HepG2 (cell line): ENCODE measurements at regions not wholly inside any gene's neighbourhood (a gene's known extent, or its start where the extent isn't known, plus 50 kb on each side); places are given as distances from the start of the nearest gene placed in this dataset.

Experiments used
- ATAC-seq: fragments of 200-7000 bp; cut with Tn5 transposase; 3 replicates; pipeline ENCODE4 v1.9.1; 2020; ENCODE audit warnings: mild to moderate bottlenecking, moderate library complexity
- BruUV-seq: library from RNA; stranded (reverse); fragments of 400-500 nt; replicated peaks from 2 replicates; lab custom pipeline; 2021; lab: Mats Ljungman, UMichigan
- CTCF ChIA-PET: fragments of 300-600 bp; formaldehyde crosslinking; extraction: SDS; loops from one replicate; lab custom pipeline; 2021; ENCODE audit warnings: low total read pairs, inconsistent platforms, low intra/inter-chr PET ratio; lab: Yijun Ruan, JAX
- POLR2A ChIA-PET: fragments of 350-600 bp; sonication (Branson Sonifier 250); formaldehyde crosslinking; loops from one replicate; lab custom pipeline; 2020; ENCODE audit warnings: antibody characterized with exemption, inconsistent platforms; lab: Yijun Ruan, JAX
- DNase-seq: peaks from one replicate; pipeline ENCODE4 v3.0.0-alpha.2; 2015; ENCODE audit warnings: low spot score
- FAIRE-seq: peaks from 3 replicates; lab custom pipeline; 2011; peaks lifted over from hg19 to GRCh38; lab: Jason Lieb, UNC
- H2AFZ ChIP-seq: one replicate; pipeline ENCODE4 v1.6.1; 2011; ENCODE audit warnings: low read length, inconsistent platforms
- H3K27ac ChIP-seq: fragments of 300-600 bp; 3 replicates; pipeline ENCODE4 v1.8.0; 2011; ENCODE audit warnings: mixed run types, mild to moderate bottlenecking, mixed read lengths, low read length, inconsistent platforms; ENCODE audit not compliant: insufficient read depth; ENCODE audit errors: extremely low read length
- H3K27me3 ChIP-seq, 2 experiments: fragments of 200-600 bp in 1 of 2; 2 replicates in 1 of 2; 3 replicates in 1 of 2; pipeline versions ENCODE4 v1.6.0 to v1.8.0; 2011; ENCODE audit warnings: low read length in 2 of 2, mild to moderate bottlenecking in 2 of 2, moderate library complexity in 2 of 2, inconsistent platforms in 1 of 2; ENCODE audit not compliant: insufficient read depth in 2 of 2, control insufficient read depth in 1 of 2
- H3K36me3 ChIP-seq, 2 experiments: fragments of 200-600 bp in 1 of 2; replicated peaks in 1 of 2; 2 replicates in 1 of 2; 3 replicates in 1 of 2; pipeline versions ENCODE4 v1.5.1 to v1.8.0; 2011; ENCODE audit warnings: low read length in 2 of 2, inconsistent platforms in 1 of 2; ENCODE audit not compliant: insufficient read depth in 2 of 2, control insufficient read depth in 1 of 2
- H3K4me1 ChIP-seq: 2 replicates; pipeline ENCODE4 v1.5.1; 2012; ENCODE audit warnings: low read length, inconsistent platforms; ENCODE audit not compliant: insufficient read depth
- H3K4me2 ChIP-seq: 2 replicates; pipeline ENCODE4 v1.6.0; 2011; ENCODE audit warnings: low read depth, low read length, inconsistent platforms
- H3K4me3 ChIP-seq, 3 experiments: fragments of 200-600 bp in 1 of 3; sonication (generic), shearing (Covaris generic) in 1 of 3; replicated peaks in 1 of 3; 2 replicates each; pipeline ENCODE4 v1.5.1; 2011 to 2016; ENCODE audit warnings: low read length in 3 of 3, inconsistent platforms in 2 of 3, low read depth in 2 of 3, mild to moderate bottlenecking in 2 of 3, control low read depth in 1 of 3, mixed read lengths in 1 of 3; ENCODE audit not compliant: insufficient read depth in 1 of 3
- H3K79me2 ChIP-seq: one replicate; pipeline ENCODE4 v1.6.1; 2011; ENCODE audit warnings: low read length, inconsistent platforms; ENCODE audit not compliant: insufficient read depth
- H3K9ac ChIP-seq: 2 replicates; pipeline ENCODE4 v1.6.0; 2011; ENCODE audit warnings: mild to moderate bottlenecking, low read depth, low read length, inconsistent platforms; ENCODE audit not compliant: insufficient read depth
- H3K9me3 ChIP-seq: 2 replicates; pipeline ENCODE4 v1.5.1; 2012; ENCODE audit warnings: mild to moderate bottlenecking, low read length
- H4K20me1 ChIP-seq: 2 replicates; pipeline ENCODE4 v1.6.0; 2011; ENCODE audit warnings: inconsistent platforms, mild to moderate bottlenecking, low read length, moderate library complexity; ENCODE audit not compliant: insufficient read depth
- PBX3 ChIP-seq: sonication (generic); formaldehyde crosslinking; IDR thresholded peaks from 2 replicates; pipeline ENCODE4 v1.8.1; 2023; ENCODE audit warnings: missing genetic modification reagents, inconsistent platforms, borderline replicate concordance
- RBM22 ChIP-seq: fragments of 200-400 bp; formaldehyde crosslinking; optimal IDR thresholded peaks from 2 replicates; pipeline ENCODE3; 2017; ENCODE audit warnings: mild to moderate bottlenecking, low read length, moderate library complexity
- SP1 ChIP-seq, 2 experiments: fragments of 450-650 bp in 1 of 2; sonication (generic) in 1 of 2; formaldehyde crosslinking in 1 of 2; IDR thresholded peaks; 2 replicates each; pipeline versions ENCODE4 v1.4.0 to v1.6.1; 2016 to 2020; ENCODE audit warnings: missing genetic modification reagents in 1 of 2
- ZBTB39 ChIP-seq: sonication (generic); formaldehyde crosslinking; IDR thresholded peaks from 2 replicates; pipeline ENCODE4 v1.5.0; 2020; ENCODE audit warnings: missing genetic modification reagents
- ZNF256 ChIP-seq: sonication (generic); formaldehyde crosslinking; conservative IDR thresholded peaks from 2 replicates; pipeline ENCODE4 v1.4.0; 2020; ENCODE audit warnings: missing genetic modification reagents
- ZNF337 ChIP-seq: sonication (generic); formaldehyde crosslinking; IDR thresholded peaks from 2 replicates; pipeline ENCODE4 v1.5.1; 2020; ENCODE audit warnings: missing genetic modification reagents, low read depth, mild to moderate bottlenecking, borderline replicate concordance
- ZNF44 ChIP-seq: sonication (generic); formaldehyde crosslinking; IDR thresholded peaks from 2 replicates; pipeline ENCODE4 v1.5.1; 2020; ENCODE audit warnings: mild to moderate bottlenecking, missing genetic modification reagents
- ZNF589 ChIP-seq: sonication (generic); formaldehyde crosslinking; conservative IDR thresholded peaks from 2 replicates; pipeline ENCODE4 v1.8.0; 2022; ENCODE audit warnings: mild to moderate bottlenecking, moderate library complexity, missing genetic modification reagents
- WGBS: methylation state at CpG from one replicate; pipeline ENCODE4 v1.1.6; 2017; ENCODE audit warnings: low lambda C conversion rate; 5-methylcytosine and 5-hydroxymethylcytosine counted together
- in situ Hi-C: cut with HindIII; loops from 2 replicates; pipeline ENCODE4 v1.10.0; 2017; ENCODE audit warnings: low pct_unique_long_range_greater_than_20kb; ENCODE audit not compliant: extremely low pct_ligation_motif_present
- intact Hi-C: fragments of 100-400 bp; cut with micrococcal nuclease; formaldehyde crosslinking; loops from one replicate; pipeline ENCODE4 v1.10.0; 2022; ENCODE audit not compliant: unreplicated experiment

- FAIRE-seq: no peak
- in situ Hi-C loops (no loop called here), intact Hi-C loops (no loop called here)
- Histone ChIP-seq H3K4me2 (no peak overlapping the region), H3K9ac (no peak overlapping the region), H3K79me2 (no peaks in the 10 kb centered on the region), H3K9me3 (no peaks in the 10 kb centered on the region), H4K20me1 (no peaks in the 10 kb centered on the region), H3K36me3 (no peaks in the 10 kb centered on the region), H3K27ac (no peak overlapping the region), H2AFZ (no peak overlapping the region), H3K4me1 (peaks cover 35% of the 10 kb centered on the region), H3K4me3 (no peak overlapping the region), H3K27me3 (no peaks in the 10 kb centered on the region)
- POLR2A ChIA-PET: no interaction called here
- BruUV-seq: no TSS peak
- ATAC-seq: no peak
- CTCF ChIA-PET: no interaction called here
- no peak for DNase-seq
- TF ChIP-seq ZNF44 (CRISPR knock-in tag): no peak
- TF ChIP-seq ZBTB39: no peak
- TF ChIP-seq PBX3 (CRISPR knock-in tag): no peak
- TF ChIP-seq ZNF337 (CRISPR knock-in tag): no peak
- TF ChIP-seq ZNF589 (CRISPR knock-in tag): no peak
- TF ChIP-seq ZNF256 (CRISPR knock-in tag): no peak
- no peak for TF ChIP-seq SP1 (IDR thresholded peaks at IDR 0.05)
- TF ChIP-seq SP1 (CRISPR knock-in tag; IDR thresholded peaks at IDR 0.05): no peak
- TF ChIP-seq RBM22: no peak
- 91% methylated on average over 5 of the region's 5 CpGs for WGBS
These were observed 214.5 kb downstream of the AUH start for GRCh38 chr9:91147079-91147708.
